ENCODE measurements at regions not wholly inside any gene's neighbourhood (a gene's known extent, or its start where the extent isn't known, plus 50 kb on each side); places are given as distances from the start of the nearest gene placed in this dataset.

- H3K27ac ChIP-seq (ENCODE audit: low read length in 2 of 2), result no peak overlapping the region
- TF ChIP-seq CTCF (IDR thresholded peaks at IDR 0.05), result no peak
- TF ChIP-seq EZH2 (IDR thresholded peaks at IDR 0.05; ENCODE audit: borderline replicate concordance, insufficient read depth, low read depth, low read length, poor library complexity, severe bottlenecking), result no peak
- 86% methylated on average over 1 of the region's 2 CpGs for WGBS (ENCODE audit: insufficient coverage)
- ATAC-seq (ENCODE audit: low read depth) (no peak), DNase-seq (no peak)
- H3K4me1 ChIP-seq (ENCODE audit: control insufficient read depth in 2 of 2, insufficient read depth in 2 of 2, low read length in 2 of 2), result no peaks in the 10 kb centered on the region
- H3K27me3 ChIP-seq (replicated peaks in 1 of 4; ENCODE audit: control extremely low read depth in 1 of 4, control insufficient read depth in 3 of 4, insufficient read depth in 4 of 4, low read length in 3 of 4), result no peaks in the 10 kb centered on the region
- H3K9ac ChIP-seq (ENCODE audit: low read length), result no peak overlapping the region
- H3K4me3 Mint-ChIP-seq, result no peak overlapping the region
- H3K79me2 ChIP-seq (ENCODE audit: control insufficient read depth, insufficient read depth, low read length), result no peaks in the 10 kb centered on the region
- H3K27ac Mint-ChIP-seq, result no peak overlapping the region
- no peaks in the 10 kb centered on the region for H3K9me3 Mint-ChIP-seq (ENCODE audit: insufficient read depth)
- H3K9me3 ChIP-seq (ENCODE audit: control extremely low read depth in 1 of 3, control insufficient read depth in 2 of 3, insufficient read depth in 1 of 3, low read length in 2 of 3), result no peaks in the 10 kb centered on the region
- no peaks in the 10 kb centered on the region for H4K20me1 ChIP-seq (ENCODE audit: control insufficient read depth, insufficient read depth, low read length, poor library complexity, severe bottlenecking)
- no peak overlapping the region for H3K4me3 ChIP-seq (ENCODE audit: control extremely low read depth in 1 of 5, extremely low read depth in 1 of 5, insufficient read depth in 1 of 5, low read depth in 2 of 5, low read length in 4 of 5)
- no peak overlapping the region for H3K4me2 ChIP-seq (replicated peaks; ENCODE audit: low read depth, low read length, poor library complexity, severe bottlenecking)
- intact Hi-C loops (cut with micrococcal nuclease), result no loop called here
- ChIA-PET CTCF (no interaction called here), POLR2A (no interaction called here)
- H2AFZ ChIP-seq (ENCODE audit: insufficient read depth, low read depth, low read length, poor library complexity, severe bottlenecking), result no peak overlapping the region
- no peaks in the 10 kb centered on the region for H3K27me3 Mint-ChIP-seq
- no peaks in the 10 kb centered on the region for H3K36me3 ChIP-seq (replicated peaks in 1 of 2; ENCODE audit: control extremely low read depth in 1 of 2, control insufficient read depth in 1 of 2, extremely low read depth in 1 of 2, insufficient read depth in 2 of 2, low read length in 1 of 2)
- H3K4me1 Mint-ChIP-seq, result no peaks in the 10 kb centered on the region
These were observed 1197.8 kb upstream of the SORCS1 start for GRCh38 chr10:108362296-108362695.

- Histone ChIP-seq H3K4me2 (replicated peaks; ENCODE audit: low read depth, low read length, poor library complexity, severe bottlenecking) (no peak overlapping the region), H3K79me2 (ENCODE audit: control insufficient read depth, insufficient read depth, low read length) (no peaks in the 10 kb centered on the region), H4K20me1 (ENCODE audit: control insufficient read depth, insufficient read depth, low read length, poor library complexity, severe bottlenecking) (no peaks in the 10 kb centered on the region), H3K4me1 (ENCODE audit: control insufficient read depth in 2 of 2, insufficient read depth in 2 of 2, low read length in 2 of 2) (no peaks in the 10 kb centered on the region), H3K9ac (ENCODE audit: low read length) (no peak overlapping the region), H3K4me3 (ENCODE audit: control extremely low read depth in 1 of 5, extremely low read depth in 1 of 5, insufficient read depth in 1 of 5, low read depth in 2 of 5, low read length in 4 of 5) (no peak overlapping the region), H3K27me3 (replicated peaks in 1 of 4; ENCODE audit: control extremely low read depth in 1 of 4, control insufficient read depth in 3 of 4, insufficient read depth in 4 of 4, low read length in 3 of 4) (no peaks in the 10 kb centered on the region), H2AFZ (ENCODE audit: insufficient read depth, low read depth, low read length, poor library complexity, severe bottlenecking) (no peak overlapping the region), H3K9me3 (ENCODE audit: control extremely low read depth in 1 of 3, control insufficient read depth in 2 of 3, insufficient read depth in 1 of 3, low read length in 2 of 3) (no peaks in the 10 kb centered on the region), H3K27ac (ENCODE audit: low read length in 2 of 2) (no peak overlapping the region), H3K36me3 (replicated peaks in 1 of 2; ENCODE audit: control extremely low read depth in 1 of 2, control insufficient read depth in 1 of 2, extremely low read depth in 1 of 2, insufficient read depth in 2 of 2, low read length in 1 of 2) (no peaks in the 10 kb centered on the region)
- DNase-seq (no peak), ATAC-seq (ENCODE audit: low read depth) (no peak)
- Mint-ChIP-seq H3K27me3 (no peaks in the 10 kb centered on the region), H3K4me3 (no peak overlapping the region), H3K4me1 (no peaks in the 10 kb centered on the region), H3K27ac (no peak overlapping the region), H3K9me3 (ENCODE audit: insufficient read depth) (no peaks in the 10 kb centered on the region)
- 67% methylated on average over 1 of the region's 2 CpGs for WGBS (ENCODE audit: insufficient coverage)
- TF ChIP-seq CTCF (IDR thresholded peaks at IDR 0.05) (no peak), EZH2 (IDR thresholded peaks at IDR 0.05; ENCODE audit: borderline replicate concordance, insufficient read depth, low read depth, low read length, poor library complexity, severe bottlenecking) (no peak)
- ChIA-PET POLR2A (no interaction called here), CTCF (no interaction called here)
- intact Hi-C loops (cut with micrococcal nuclease), result no loop called here
These were observed 1195.7 kb upstream of the SORCS1 start for GRCh38 chr10:108360187-108360586.

Data from B cell (primary cell).